HG03045 (cell line): ENCODE measurements at regions not wholly inside any gene's neighbourhood (a gene's known extent, or its start where the extent isn't known, plus 50 kb on each side); places are given as distances from the start of the nearest gene placed in this dataset.
"Not testable (repeated sequence)": the region's sequence is repeated elsewhere in the genome, so short reads cannot be mapped to it uniquely, and the experiment has no call there.

ENCODE experiments used
- ATAC-seq: cut with Tn5 transposase; IDR thresholded peaks from one replicate; pipeline ENCODE4 v1.9.1; 2021; ENCODE audit warnings: mild to moderate bottlenecking, moderate library complexity; ENCODE audit not compliant: unreplicated experiment

DNA sequence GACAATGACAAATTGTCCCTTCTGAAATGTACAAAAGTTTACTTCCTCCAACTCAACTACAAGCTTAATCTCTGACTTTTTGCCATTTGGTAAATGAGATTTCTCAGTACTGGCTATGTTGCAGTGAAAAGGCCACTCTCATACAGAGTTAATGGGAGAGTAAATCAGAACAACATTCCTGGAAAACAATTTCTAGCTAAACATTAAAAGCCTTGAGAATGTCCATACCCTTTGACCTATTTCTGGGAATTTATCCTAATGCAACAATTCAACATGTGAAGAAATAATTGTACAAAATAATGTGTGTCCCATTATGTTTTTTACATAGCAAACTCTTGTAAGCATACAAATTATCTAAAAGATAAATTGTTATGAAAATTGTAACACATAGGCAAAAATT, 56.3 kb upstream of the SPEF2 start:
- ATAC-seq: no peak

GRCh38 chr5:35557748-35558147, 59.9 kb upstream of the SPEF2 start:
- ATAC-seq: no peak

- ATAC-seq: no peak
These were observed 60.5 kb upstream of the SPEF2 start for GRCh38 chr5:35557199-35557598.

DNA sequence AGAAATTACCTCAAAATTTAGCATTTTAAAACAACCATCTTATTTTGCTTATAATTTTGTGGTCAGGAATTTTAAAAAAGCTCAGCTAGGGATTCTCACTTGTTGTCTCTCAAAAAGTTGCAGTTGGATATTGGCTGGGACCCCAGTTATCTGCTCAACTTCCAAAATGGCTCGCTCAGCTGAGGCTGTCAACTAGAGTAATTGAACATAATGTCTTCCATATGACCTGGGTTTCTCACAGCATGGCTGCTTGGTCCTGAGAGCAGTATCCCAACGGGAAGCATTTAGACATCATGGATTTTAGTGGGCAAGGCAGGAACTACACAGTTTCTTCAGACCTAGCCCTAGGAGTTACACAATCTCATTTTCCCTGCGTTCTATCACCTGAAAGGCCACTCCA, 63.6 kb upstream of the SPEF2 start:
- no peak for ATAC-seq

DNA sequence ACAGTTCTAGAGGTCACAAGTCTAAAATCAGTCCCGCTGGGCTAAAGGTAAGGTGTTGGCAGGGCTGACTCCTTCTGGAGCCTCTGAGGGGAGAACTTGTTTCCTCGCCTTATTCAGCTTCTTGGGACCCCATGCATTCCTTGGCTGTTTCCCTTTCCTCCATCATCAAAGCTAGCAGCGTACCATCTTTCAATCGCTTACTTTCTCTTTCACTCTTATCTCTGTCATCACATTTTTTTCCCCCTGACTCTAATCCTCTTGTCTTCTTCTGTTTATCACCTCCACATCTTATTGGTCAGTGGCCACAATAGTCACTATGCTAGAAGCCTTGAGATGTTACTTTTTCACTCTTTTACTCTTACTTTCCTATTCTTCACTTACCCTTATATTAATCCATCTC, 72.5 kb upstream of the SPEF2 start:
- no peak for ATAC-seq

DNA sequence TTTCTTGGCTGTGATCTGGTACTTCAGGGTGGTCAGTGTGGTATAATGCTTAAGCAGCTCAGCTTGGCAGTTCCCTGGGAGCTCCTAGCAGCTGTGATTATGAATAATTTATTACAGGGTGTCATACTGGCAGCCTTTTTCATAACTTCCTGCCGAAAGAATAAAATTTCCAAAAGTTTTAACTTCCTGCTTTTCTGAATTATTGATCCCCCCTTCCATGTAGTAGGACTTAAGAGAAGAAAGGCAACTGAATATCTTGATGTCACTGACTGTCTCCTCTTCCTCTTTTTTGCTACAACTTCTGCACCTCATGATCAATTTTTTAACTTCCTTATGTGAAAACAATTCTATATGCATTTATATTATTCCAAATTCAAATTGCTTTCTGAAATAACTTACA, 74.3 kb upstream of the SPEF2 start:
- ATAC-seq: no peak

DNA sequence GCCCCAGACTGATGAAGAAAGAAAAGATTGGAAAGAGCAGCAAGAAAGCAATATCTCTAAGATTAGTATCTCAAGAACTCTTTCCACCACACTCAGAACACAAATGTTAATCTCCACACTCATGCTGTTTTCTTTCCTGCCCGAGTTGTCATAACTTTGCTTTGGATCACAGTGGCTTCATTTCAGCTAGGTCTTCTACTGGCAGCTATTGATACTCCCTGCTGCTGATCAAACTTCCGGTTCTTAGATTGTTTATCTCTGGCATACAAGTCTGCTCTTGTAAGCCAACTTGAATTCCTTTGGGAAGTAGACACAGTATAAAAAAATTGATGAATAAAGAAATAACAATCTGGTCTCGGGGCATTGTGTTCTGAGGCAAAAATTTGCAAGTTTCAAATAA, 77.7 kb upstream of the SPEF2 start:
- no peak for ATAC-seq

GRCh38 chr5:35538198-35538931, 79.3 kb upstream of the SPEF2 start:
- ATAC-seq: no peak

DNA sequence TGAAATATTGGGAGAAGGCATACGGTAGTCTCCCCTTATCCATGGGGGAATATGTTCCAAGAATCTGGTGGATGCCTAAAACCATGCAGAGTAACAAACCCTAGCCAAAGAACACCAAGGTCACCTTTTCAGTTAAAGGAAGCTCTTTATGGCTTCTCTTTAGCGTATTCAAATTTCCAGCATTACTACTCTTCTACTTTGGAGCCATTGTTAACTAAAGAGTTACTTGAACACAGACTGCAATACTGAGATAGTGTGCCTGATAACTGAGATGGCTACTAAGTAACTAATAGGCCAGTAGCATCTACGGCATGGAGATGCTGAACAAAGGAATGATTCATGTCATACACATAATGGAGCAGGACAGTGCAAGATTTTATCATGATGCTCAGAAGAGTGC, 84.5 kb upstream of the SPEF2 start:
- ATAC-seq: no peak

DNA sequence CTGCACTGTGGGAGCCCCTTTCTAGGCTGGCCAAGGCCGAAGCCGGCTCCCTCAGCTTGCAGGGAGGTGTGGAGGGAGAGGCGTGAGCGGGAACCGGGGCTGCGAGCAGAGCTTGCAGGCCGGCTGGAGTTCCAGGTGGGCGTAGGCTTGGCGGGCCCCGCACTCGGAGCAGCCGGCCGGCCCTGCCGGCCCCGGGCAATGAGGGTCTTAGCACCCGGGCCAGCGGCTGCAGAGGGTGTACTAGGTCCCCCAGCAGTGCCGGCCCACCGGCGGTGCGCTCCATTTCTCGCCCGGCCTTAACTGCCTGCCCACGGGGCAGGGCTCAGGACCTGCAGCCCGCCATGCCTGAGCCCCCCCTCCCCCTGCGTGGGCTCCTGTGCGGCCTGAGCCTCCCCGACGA, 86.1 kb upstream of the SPEF2 start:
- ATAC-seq: not testable (repeated sequence)

DNA sequence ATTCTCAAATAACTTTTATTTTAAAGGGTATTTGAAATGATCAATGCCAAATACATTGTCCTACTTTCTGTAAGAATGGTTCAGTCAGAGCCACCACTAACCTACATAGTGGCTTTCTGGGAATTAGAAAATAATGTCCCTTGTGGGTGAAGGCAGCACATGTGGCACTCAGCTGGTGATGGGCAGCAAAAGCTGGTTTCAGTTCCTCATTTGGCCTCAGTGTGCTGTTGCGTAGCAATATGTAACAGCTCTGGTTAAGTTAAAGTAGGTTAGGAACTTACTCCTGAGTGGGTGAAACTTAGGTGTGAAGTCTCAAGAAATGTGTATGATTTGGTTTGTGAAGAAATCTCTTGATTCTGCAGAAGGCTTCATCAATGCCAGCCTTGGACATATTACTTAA, 99.6 kb upstream of the SPEF2 start:
- ATAC-seq: peak; percentile 77

- ATAC-seq: no peak
These were observed 101.4 kb upstream of the SPEF2 start for GRCh38 chr5:35516271-35516670.

- no peak for ATAC-seq
These were observed 104.1 kb upstream of the SPEF2 start for GRCh38 chr5:35513612-35514011.

- ATAC-seq: no peak
These were observed 115.5 kb upstream of the SPEF2 start for GRCh38 chr5:35502206-35502605.

DNA sequence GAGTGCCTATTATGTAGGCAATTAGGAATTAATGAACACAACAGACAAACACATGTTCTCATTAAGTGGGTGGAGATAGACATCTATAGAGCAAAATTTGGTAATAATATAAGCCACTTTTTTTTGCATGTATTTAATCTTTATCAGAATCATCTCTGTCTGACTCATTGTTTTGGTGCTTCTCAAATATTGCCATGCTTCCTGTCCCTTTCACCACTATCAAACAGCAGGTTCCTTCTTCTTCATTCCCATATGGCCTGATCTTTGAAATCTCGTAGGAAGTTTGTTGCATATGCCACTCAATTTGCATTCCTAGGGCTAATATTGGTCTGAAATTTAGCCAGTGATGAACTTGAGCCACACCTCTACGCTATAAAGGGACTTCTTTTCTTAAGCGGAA, 128.9 kb upstream of the SPEF2 start:
- no peak for ATAC-seq

- ATAC-seq: no peak
These were observed 129.6 kb upstream of the SPEF2 start for GRCh38 chr5:35488055-35488454.

GRCh38 chr5:35487233-35488025, 130.2 kb upstream of the SPEF2 start:
- no peak for ATAC-seq

DNA sequence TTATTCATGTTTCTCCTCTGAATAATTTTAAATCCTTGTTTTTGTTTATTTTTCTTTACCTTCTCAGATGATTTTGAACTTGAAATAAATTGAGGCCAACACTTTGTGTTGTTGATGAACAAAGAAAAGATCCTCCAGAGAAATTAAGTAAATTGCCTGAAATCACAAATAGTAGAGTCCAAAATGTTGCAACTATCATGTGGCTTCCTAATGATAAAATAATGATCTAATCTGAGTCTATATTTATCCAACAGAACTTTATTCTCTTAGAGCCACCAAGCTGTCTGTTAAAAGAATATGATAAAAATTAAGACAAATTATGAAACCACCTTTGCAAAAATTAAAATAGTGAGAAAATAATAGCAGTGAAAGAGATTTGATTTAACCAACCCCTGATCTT, 132.2 kb upstream of the SPEF2 start:
- ATAC-seq: no peak

DNA sequence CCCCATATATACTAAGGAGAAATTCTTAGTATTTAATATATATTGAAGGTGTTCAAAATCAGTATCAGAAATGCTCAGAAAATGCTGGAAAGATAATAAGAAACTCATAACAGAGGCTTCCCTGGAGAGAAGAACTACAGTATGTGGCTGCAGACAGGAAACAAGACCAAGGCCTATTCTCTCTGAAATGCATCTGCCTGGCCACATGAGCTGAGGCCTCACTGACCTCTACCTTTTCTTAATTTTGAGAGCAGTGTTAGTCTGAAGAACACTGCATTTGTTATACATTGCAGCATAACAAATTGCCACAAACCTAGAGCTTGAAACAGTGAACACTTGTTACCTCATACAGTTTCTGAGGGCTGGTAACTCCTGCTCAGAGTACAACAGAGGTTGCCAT, 133.4 kb upstream of the SPEF2 start:
- ATAC-seq: no peak

- ATAC-seq: no peak
These were observed 133.9 kb upstream of the SPEF2 start for GRCh38 chr5:35483780-35484179.

- no peak for ATAC-seq
These were observed 134.5 kb upstream of the SPEF2 start for GRCh38 chr5:35483191-35483590.

DNA sequence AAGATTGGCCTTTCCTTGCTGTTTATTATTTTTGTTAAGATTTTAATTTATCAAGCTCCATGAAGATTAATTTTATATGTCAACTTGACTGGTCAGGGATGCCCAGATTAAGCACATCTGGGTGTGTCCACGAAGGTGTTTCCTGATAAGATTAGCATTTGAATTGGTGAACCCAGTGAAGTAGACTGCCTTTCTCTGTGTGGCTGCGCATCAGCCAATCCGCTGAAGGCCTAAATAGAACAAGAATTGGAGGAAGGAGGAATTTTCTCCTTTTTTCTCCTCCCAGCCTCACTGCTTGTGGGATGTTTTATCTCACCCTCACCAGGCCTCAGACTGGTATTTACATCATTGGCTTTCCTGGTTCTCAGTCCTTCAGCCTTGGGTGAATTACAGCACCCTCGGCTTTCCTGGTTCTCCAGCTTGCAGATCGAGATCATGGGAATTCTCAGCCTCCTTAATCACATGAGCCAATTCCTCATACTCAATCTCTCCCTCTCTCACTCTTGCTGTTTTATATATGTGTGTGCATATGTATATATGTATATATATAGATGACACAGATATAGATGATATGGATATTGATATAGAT, 135.4 kb upstream of the SPEF2 start:
- ATAC-seq: no peak
